DMS153 treated with DMSO at 0.1 percent for 48 hours (cell line): ENCODE measurements at regions not wholly inside any gene's neighbourhood (a gene's known extent, or its start where the extent isn't known, plus 50 kb on each side); places are given as distances from the start of the nearest gene placed in this dataset.
"Not testable (repeated sequence)": the region's sequence is repeated elsewhere in the genome, so short reads cannot be mapped to it uniquely, and the experiment has no call there.

ENCODE experiments used
- DNase-seq: peaks from one replicate; lab custom pipeline; 2025; ENCODE audit not compliant: unreplicated experiment; lab: John Stamatoyannopoulos, UW

GRCh38 chr10:21463436-21463835 lies 62.0 kb downstream of the SKIDA1 start:
- DNase-seq = no peak

- no peak for DNase-seq
Measured at GRCh38 chr10:21458126-21458871, 67.2 kb downstream of the SKIDA1 start.

- no peak for DNase-seq
Measured at GRCh38 chr10:21456160-21456559, 69.3 kb downstream of the SKIDA1 start.

DNA sequence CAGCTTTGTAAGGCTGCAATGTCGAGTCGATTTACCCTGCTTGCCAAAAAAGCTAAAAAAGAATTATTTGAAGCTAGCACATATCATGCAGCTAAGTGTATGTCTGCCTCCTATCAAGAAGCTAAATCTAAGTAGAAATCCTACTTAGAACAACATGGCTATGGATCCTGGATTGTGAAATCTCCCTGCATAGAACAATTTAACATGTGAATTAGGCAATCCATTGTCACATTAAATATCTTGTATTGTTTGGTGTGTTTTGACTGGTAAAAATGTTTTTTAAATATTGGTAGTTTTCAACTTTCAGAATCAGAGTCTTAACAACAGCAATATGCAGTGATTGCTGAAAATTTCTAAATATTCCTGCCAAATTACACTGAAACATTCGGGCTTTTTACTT lies 73.3 kb downstream of the SKIDA1 start:
- DNase-seq = no peak

GRCh38 chr10:21449288-21449966 lies 76.1 kb downstream of the SKIDA1 start:
- DNase-seq = no peak

DNA sequence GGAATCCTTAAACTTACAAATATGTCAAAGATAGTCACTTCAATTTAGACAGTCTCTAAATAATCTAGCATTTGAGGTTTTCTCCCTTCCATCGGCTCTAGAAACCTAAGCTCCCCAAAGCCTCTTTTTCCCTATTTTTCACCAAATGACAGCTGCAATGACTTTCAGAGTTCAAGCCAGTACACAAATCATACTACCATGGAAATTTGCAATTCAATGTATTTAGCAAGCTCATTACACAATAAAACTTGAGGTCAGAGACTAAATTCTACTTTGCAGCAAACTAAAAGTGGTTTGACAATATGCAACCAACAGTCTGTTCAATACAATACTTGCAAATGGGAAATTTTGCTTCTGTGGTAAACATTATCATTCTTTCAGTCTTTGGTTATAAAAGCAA lies 80.3 kb downstream of the SKIDA1 start:
- DNase-seq = no peak

DNA sequence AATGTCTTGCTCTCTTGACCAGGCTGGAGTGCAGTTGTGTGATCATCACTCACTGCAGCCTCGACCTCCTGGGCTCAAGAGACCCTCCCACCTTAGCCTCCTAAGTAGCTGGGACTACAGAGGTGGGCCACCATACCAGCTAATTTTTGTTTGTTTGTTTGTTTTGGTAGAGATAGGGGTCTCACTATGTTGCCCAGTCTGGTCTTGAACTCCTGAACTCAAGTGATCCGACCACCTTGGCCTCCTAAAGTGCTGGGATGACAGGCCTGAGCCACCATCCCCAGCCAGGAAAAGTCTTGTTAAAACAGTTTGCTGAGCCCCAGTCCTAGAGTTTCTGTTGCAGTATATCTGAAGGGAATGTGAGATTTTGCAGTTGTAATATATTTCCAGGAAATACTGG lies 83.9 kb downstream of the SKIDA1 start:
- no peak for DNase-seq

GRCh38 chr10:21438914-21439313 lies 86.6 kb downstream of the SKIDA1 start:
- not testable (repeated sequence) for DNase-seq

GRCh38 chr10:21437770-21438382 lies 87.6 kb downstream of the SKIDA1 start:
- no peak for DNase-seq

GRCh38 chr10:21432266-21432665 lies 93.2 kb downstream of the SKIDA1 start:
- DNase-seq = no peak

DNA sequence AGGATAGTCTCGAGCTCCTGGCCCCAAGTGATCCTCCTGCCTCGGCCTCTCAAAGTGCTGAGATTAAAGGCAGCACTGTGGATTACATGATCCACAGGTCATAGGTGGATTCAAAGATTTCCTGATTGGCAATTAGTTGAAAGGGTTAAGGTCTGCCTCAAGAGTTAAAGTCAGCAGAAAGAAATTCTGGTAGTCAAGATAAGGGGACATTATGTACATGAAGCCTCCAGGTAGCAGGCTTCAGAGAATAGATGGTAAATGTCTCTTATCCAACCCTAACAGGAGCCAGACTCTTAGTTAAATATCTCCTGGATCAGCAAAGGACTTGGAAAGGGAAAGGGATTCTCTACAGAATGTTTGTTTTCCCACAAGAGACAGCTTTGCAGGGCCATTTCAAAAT lies 93.7 kb downstream of the SKIDA1 start:
- no peak for DNase-seq

GRCh38 chr10:21427804-21428481 lies 97.5 kb downstream of the SKIDA1 start:
- DNase-seq = no peak

- DNase-seq = no peak
Measured at GRCh38 chr10:21424459-21424861, 101.0 kb downstream of the SKIDA1 start.

- DNase-seq = no peak
Measured at GRCh38 chr10:21423850-21424249, 101.6 kb downstream of the SKIDA1 start.

- no peak for DNase-seq
Measured at GRCh38 chr10:21423338-21423737, 102.1 kb downstream of the SKIDA1 start.

DNA sequence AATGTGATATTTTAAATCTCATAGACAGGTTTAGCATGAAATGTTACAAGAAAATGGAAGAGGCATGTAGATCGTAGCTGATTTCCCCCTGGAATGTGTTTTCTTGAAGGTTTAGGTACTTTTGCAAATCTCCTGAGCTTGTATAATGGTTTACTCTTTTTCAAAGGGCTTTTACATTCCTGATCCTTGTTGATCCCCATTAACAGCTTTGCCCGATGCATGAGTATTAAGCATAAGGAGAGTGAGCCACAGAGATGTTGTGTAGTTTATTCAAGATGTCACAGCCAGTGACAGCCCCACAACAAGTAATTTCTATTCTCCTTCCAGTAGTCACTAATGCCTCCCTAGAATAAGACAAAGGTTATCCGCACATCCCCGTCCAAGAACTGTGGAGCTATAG lies 103.7 kb downstream of the SKIDA1 start:
- no peak for DNase-seq

DNA sequence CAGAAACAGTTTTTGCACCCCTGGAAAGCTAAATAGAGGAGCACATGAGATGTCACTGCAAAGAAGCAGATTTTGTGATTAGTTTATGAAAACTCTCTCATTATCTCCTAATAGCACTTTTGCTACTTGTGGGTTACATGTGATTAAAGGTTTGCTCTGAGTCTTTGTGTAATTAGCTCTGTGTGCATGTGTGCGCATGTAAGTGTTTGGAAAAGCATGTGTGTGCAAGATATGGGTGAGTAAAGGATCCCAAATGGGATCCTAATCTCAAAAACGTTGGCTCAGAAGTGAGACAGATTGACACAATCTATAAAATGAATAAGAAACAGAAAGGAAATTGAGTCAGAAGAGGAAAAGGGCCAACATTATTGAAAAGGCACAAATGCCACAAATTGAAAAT lies 104.5 kb downstream of the SKIDA1 start:
- no peak for DNase-seq

GRCh38 chr10:21418981-21419576 lies 106.4 kb downstream of the SKIDA1 start:
- DNase-seq = not testable (repeated sequence)

DNA sequence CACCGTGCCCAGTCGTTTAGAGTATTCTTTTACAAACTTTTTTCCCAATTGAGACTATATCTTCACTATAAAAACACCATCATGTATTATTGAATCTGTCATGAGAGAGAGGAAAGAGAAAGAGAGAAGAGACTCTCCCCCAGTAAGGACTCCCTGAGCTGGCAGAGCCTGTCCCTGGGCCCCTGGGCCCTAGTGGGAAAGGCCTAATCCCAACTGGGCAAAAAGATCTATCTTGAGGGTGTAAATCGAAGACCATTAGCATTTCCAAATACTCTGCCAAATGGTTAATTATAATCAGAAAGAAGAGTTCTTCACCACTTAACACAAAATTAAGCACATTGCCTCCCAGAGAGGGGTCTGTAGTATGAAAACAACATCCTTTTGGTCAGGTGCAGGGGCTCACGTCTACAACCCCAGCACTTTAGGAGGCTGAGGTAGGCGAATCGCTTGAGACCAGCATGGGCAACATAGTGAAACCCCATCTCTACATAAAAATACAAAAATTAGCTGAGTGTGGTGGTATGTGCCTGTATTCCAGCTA lies 108.2 kb downstream of the SKIDA1 start:
- no peak for DNase-seq

- no peak for DNase-seq
Measured at GRCh38 chr10:21413680-21414079, 111.8 kb downstream of the SKIDA1 start.

DNA sequence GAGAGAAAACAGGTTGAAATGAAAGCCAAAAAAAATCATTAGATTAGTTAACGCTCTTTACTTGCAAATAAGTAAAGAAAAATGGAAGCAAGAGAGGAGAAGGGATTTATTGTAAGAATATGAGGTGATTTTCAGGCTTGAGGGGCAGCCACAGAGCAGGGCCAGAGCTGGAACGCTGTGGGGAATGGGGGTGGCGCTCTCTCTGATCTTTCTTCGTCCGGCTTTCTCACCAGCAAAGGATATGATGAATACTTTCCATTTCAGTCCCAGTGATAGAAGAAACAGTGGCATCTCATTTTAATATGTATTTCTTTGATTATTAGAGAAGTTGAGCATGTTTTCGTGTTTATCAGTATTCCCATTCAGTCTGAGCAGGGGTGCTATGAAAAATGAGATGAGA lies 112.2 kb downstream of the SKIDA1 start:
- DNase-seq = no peak
